KMS-11 (cell line): ENCODE measurements at regions not wholly inside any gene's neighbourhood (a gene's known extent, or its start where the extent isn't known, plus 50 kb on each side); places are given as distances from the start of the nearest gene placed in this dataset.

Experiments
- H2AFZ ChIP-seq: fragments of 200-600 bp; sonication (generic); 2 replicates; pipeline ENCODE4 v1.6.1; 2016; ENCODE audit warnings: antibody characterized with exemption, mixed run types, low read depth
- H3K27ac ChIP-seq: fragments of 200-600 bp; sonication (generic); 2 replicates; pipeline ENCODE4 v1.6.1; 2016; ENCODE audit warnings: mild to moderate bottlenecking, mixed run types
- H3K27me3 ChIP-seq: fragments of 200-600 bp; sonication (generic); 2 replicates; pipeline ENCODE4 v1.6.1; 2017; ENCODE audit warnings: mild to moderate bottlenecking, low read depth, mixed run types, moderate library complexity; ENCODE audit not compliant: insufficient read depth
- H3K36me3 ChIP-seq: fragments of 200-600 bp; sonication (generic); 2 replicates; pipeline ENCODE4 v1.6.1; 2017; ENCODE audit warnings: mild to moderate bottlenecking, mixed run types; ENCODE audit not compliant: insufficient read depth
- H3K4me1 ChIP-seq: fragments of 200-600 bp; sonication (generic); 2 replicates; pipeline ENCODE4 v1.6.1; 2016; ENCODE audit warnings: mild to moderate bottlenecking, low read depth, mixed run types; ENCODE audit not compliant: poor library complexity, severe bottlenecking
- H3K4me2 ChIP-seq: fragments of 200-600 bp; sonication (generic); 2 replicates; pipeline ENCODE4 v1.7.0; 2016; ENCODE audit warnings: mild to moderate bottlenecking, mixed run types
- H3K4me3 ChIP-seq: fragments of 200-600 bp; sonication (generic); IDR thresholded peaks from 2 replicates; pipeline ENCODE4 v1.6.1; 2017; ENCODE audit warnings: low read depth, low read length, mixed read lengths; ENCODE audit not compliant: insufficient read depth
- H3K79me2 ChIP-seq: fragments of 200-600 bp; sonication (generic); 2 replicates; pipeline ENCODE4 v1.6.1; 2016; ENCODE audit warnings: low read depth, mixed run types; ENCODE audit not compliant: insufficient read depth
- H3K9ac ChIP-seq: fragments of 200-600 bp; sonication (generic); 2 replicates; pipeline ENCODE4 v1.6.1; 2016; ENCODE audit warnings: mild to moderate bottlenecking, mixed run types
- H4K20me1 ChIP-seq: fragments of 200-600 bp; sonication (generic); 2 replicates; pipeline ENCODE4 v1.6.1; 2016; ENCODE audit warnings: mild to moderate bottlenecking, mixed run types; ENCODE audit not compliant: insufficient read depth
- TF ChIP-seq, protein P1 (sequence below): fragments of 200-600 bp; sonication (generic); conservative IDR thresholded peaks from 2 replicates; pipeline ENCODE4 v1.6.1; 2017; ENCODE audit warnings: low read depth, mild to moderate bottlenecking, antibody characterized with exemption, low read length, moderate library complexity, mixed read lengths

DNA sequence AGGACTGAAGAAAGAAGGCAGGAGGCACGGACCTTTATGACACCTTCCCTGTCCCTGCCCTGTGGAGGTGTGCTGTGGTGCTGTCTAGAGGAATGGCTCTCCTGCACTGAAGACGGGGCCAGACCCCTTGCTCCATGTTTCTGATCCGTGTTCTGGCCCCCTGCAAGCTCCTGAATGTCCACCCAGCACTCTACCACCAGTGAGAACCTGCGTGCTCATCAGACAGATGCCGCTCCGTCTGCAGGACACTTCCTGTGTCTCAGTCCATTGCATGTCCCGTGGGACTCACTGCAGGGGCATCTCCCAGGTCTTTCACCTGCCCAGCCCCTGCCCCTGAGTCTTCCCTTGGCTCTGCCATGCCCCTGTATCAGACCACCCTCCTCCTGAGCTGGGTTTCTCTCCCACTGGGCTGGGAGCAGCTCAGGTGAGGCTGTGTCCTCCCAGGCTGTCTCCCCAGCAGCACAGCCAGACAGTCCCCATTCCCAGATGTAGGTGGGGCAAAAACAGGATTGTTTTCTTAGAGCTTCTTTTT, 278.3 kb upstream of the ZNF32 start:
- no peaks in the 10 kb centered on the region for H3K27me3 ChIP-seq
- TF ChIP-seq, protein P1, sequence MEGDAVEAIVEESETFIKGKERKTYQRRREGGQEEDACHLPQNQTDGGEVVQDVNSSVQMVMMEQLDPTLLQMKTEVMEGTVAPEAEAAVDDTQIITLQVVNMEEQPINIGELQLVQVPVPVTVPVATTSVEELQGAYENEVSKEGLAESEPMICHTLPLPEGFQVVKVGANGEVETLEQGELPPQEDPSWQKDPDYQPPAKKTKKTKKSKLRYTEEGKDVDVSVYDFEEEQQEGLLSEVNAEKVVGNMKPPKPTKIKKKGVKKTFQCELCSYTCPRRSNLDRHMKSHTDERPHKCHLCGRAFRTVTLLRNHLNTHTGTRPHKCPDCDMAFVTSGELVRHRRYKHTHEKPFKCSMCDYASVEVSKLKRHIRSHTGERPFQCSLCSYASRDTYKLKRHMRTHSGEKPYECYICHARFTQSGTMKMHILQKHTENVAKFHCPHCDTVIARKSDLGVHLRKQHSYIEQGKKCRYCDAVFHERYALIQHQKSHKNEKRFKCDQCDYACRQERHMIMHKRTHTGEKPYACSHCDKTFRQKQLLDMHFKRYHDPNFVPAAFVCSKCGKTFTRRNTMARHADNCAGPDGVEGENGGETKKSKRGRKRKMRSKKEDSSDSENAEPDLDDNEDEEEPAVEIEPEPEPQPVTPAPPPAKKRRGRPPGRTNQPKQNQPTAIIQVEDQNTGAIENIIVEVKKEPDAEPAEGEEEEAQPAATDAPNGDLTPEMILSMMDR: no peak
- H3K4me1 ChIP-seq: no peaks in the 10 kb centered on the region
- H2AFZ ChIP-seq: no peak overlapping the region
- H3K27ac ChIP-seq: no peak overlapping the region
- no peak overlapping the region for H3K4me3 ChIP-seq
- H3K9ac ChIP-seq: no peak overlapping the region
- no peaks in the 10 kb centered on the region for H4K20me1 ChIP-seq
- H3K36me3 ChIP-seq: no peaks in the 10 kb centered on the region
- H3K79me2 ChIP-seq: no peaks in the 10 kb centered on the region
- no peak overlapping the region for H3K4me2 ChIP-seq

- no peak overlapping the region for H2AFZ ChIP-seq
Measured at GRCh38 chr10:43926371-43926770, 277.7 kb upstream of the ZNF32 start.

DNA sequence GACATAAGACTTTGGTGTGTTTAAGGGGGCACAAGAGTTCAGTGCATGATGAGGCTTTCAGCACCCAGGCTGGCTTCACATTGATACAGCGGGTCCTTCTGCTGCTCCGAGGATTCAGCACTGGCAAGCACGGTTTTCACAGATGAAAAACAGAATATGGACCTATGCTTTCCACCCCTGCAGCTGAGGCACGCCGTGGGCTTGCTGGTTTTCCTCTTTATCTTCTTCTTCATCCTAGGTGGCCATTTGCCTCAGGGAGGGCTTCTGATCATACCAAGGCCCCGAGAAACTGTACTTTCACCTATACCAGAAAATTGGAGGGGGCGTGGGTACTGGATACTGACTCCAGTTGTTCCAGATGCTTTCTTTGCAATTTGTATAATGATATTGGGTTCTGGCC, 277.1 kb upstream of the ZNF32 start:
- Histone ChIP-seq H3K36me3 (no peaks in the 10 kb centered on the region), H3K4me2 (no peak overlapping the region), H4K20me1 (no peaks in the 10 kb centered on the region), H3K27me3 (no peaks in the 10 kb centered on the region), H3K27ac (no peak overlapping the region), H3K4me1 (no peaks in the 10 kb centered on the region), H3K79me2 (no peaks in the 10 kb centered on the region), H3K4me3 (no peak overlapping the region), H3K9ac (no peak overlapping the region), H2AFZ (no peak overlapping the region)
- TF ChIP-seq, protein P1: no peak

More at GRCh38 chr10:43926371-43926770, 277.7 kb upstream of the ZNF32 start:
- TF ChIP-seq, protein P1: no peak
- H4K20me1 ChIP-seq: no peaks in the 10 kb centered on the region
- no peak overlapping the region for H3K4me2 ChIP-seq
- no peaks in the 10 kb centered on the region for H3K36me3 ChIP-seq
- H3K27me3 ChIP-seq: no peaks in the 10 kb centered on the region
- no peak overlapping the region for H3K4me3 ChIP-seq
- H3K9ac ChIP-seq: no peak overlapping the region
- no peak overlapping the region for H3K27ac ChIP-seq
- no peaks in the 10 kb centered on the region for H3K4me1 ChIP-seq
- H3K79me2 ChIP-seq: no peaks in the 10 kb centered on the region

DNA sequence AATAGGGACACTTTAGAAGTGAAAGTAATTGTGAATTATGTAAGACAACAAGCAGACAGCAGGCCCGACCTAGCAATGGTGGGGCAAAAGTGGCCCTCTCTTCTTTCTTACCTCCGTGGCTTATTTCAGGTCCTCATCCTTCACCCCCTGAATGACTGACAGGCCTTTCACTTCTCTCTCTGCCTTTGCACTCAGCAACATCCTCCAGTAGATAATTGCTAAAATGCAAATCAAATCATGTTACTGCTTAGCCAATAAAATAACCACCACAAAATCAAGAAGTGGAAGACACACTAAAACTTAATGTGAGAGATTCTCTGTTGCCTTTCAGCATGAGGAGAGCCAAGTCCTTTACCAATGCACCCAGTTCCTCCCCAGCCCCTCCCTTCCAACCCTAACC, 274.6 kb upstream of the ZNF32 start:
- Histone ChIP-seq H3K27me3 (no peaks in the 10 kb centered on the region), H3K9ac (no peak overlapping the region), H3K4me3 (no peak overlapping the region), H2AFZ (no peak overlapping the region), H4K20me1 (no peaks in the 10 kb centered on the region), H3K4me2 (no peak overlapping the region), H3K79me2 (no peaks in the 10 kb centered on the region), H3K4me1 (no peaks in the 10 kb centered on the region), H3K36me3 (no peaks in the 10 kb centered on the region), H3K27ac (no peak overlapping the region)
- TF ChIP-seq, protein P1: no peak
